Neural progenitor cell (in vitro differentiated cells): ENCODE measurements at regions not wholly inside any gene's neighbourhood (a gene's known extent, or its start where the extent isn't known, plus 50 kb on each side); places are given as distances from the start of the nearest gene placed in this dataset.

ENCODE experiments used
- EZH2 ChIP-seq: fragments of 200-600 bp; sonication (generic); IDR thresholded peaks from 2 replicates; pipeline ENCODE4 v1.6.1; 2017; ENCODE audit warnings: antibody characterized with exemption, mild to moderate bottlenecking, moderate library complexity
- EZH2phosphoT487 ChIP-seq: fragments of 200-600 bp; sonication (generic); IDR thresholded peaks from 2 replicates; pipeline ENCODE4 v1.6.1; 2017; ENCODE audit warnings: antibody characterized with exemption
- TF ChIP-seq, protein P1 (sequence below): fragments of 200-600 bp; sonication (generic); IDR thresholded peaks from 2 replicates; pipeline ENCODE4 v1.5.1; 2017; ENCODE audit warnings: antibody characterized with exemption, mild to moderate bottlenecking

DNA sequence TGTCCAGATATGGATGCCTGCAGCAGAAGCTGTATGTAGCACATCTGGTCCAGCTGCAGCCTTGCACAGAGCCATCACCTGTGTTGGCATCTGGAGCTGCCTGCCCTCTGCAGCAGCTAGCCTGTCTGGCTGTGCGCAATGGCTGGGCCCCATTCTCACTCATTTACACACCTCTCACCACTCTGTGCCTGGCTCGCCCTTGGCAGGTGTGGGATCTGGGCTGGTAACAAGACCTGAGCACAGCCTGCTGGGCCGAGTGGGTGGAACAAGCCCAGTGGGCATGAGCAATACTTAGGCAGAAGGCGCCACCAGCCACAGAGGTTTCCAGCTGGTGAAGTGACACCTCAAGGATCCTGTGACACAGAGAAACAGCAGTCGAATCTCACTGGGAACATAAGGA, 714.1 kb downstream of the NUP35 start:
- TF ChIP-seq, protein P1, sequence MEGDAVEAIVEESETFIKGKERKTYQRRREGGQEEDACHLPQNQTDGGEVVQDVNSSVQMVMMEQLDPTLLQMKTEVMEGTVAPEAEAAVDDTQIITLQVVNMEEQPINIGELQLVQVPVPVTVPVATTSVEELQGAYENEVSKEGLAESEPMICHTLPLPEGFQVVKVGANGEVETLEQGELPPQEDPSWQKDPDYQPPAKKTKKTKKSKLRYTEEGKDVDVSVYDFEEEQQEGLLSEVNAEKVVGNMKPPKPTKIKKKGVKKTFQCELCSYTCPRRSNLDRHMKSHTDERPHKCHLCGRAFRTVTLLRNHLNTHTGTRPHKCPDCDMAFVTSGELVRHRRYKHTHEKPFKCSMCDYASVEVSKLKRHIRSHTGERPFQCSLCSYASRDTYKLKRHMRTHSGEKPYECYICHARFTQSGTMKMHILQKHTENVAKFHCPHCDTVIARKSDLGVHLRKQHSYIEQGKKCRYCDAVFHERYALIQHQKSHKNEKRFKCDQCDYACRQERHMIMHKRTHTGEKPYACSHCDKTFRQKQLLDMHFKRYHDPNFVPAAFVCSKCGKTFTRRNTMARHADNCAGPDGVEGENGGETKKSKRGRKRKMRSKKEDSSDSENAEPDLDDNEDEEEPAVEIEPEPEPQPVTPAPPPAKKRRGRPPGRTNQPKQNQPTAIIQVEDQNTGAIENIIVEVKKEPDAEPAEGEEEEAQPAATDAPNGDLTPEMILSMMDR = no peak
- TF ChIP-seq EZH2 (no peak), EZH2phosphoT487 (no peak)
